ENCODE measurements at regions not wholly inside any gene's neighbourhood (a gene's known extent, or its start where the extent isn't known, plus 50 kb on each side); places are given as distances from the start of the nearest gene placed in this dataset.
"Not testable (repeated sequence)": the region's sequence is repeated elsewhere in the genome, so short reads cannot be mapped to it uniquely, and the experiment has no call there.

- H3K4me3 ChIP-seq; DNase-seq (ENCODE audit: low spot score); H3K27ac Mint-ChIP-seq; H3K4me2 ChIP-seq; H3K27ac ChIP-seq (ENCODE audit: low read depth); H3K4me3 Mint-ChIP-seq; H3F3A ChIP-seq (replicated peaks; ENCODE audit: low read depth); H2AFZ ChIP-seq; H3K27me3 ChIP-seq (ENCODE audit: insufficient read depth); H3K36me3 ChIP-seq (ENCODE audit: insufficient read depth); H3K9me3 Mint-ChIP-seq; H3K4me1 ChIP-seq (ENCODE audit: insufficient read depth); H3K27me3 Mint-ChIP-seq (ENCODE audit: insufficient read depth, low read depth, poor library complexity); H3K36me3 Mint-ChIP-seq (ENCODE audit: low read depth); H3K79me2 ChIP-seq (replicated peaks; ENCODE audit: insufficient read depth); H3K9me2 ChIP-seq (ENCODE audit: insufficient read depth); ATAC-seq; H4K20me1 ChIP-seq (replicated peaks; ENCODE audit: insufficient read depth): not testable (repeated sequence)
- peaks cover 31% of the 10 kb centered on the region for H3K4me1 Mint-ChIP-seq
Measured at GRCh38 chr2:63739180-63739579, 102.5 kb upstream of the UGP2 start.

DNA sequence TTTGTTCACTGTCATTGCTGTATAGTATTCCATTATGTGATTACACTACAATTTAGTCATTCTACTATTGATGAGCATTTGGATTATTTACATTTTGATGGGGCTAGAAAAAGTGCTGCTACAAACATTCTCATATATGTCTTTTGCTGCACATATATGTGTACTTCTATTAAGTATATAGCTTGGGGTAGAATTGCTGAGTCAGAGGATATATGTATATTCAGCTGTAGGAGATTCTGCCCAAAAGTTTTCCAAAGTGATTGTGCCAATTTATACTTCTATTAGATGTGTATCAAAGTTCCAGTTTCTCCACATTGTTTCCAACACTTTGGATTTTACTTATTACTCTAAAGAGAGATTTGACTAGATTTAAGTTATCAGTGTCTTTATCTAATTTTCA is 101.7 kb upstream of the UGP2 start:
- Mint-ChIP-seq H3K27ac (no peak overlapping the region), H3K36me3 (ENCODE audit: low read depth) (no peaks in the 10 kb centered on the region), H3K9me3 (no peaks in the 10 kb centered on the region), H3K4me3 (no peak overlapping the region), H3K4me1 (peaks cover 32% of the 10 kb centered on the region), H3K27me3 (ENCODE audit: insufficient read depth, low read depth, poor library complexity) (peaks cover 3% of the 10 kb centered on the region)
- Histone ChIP-seq H2AFZ (no peak overlapping the region), H3K27me3 (ENCODE audit: insufficient read depth) (no peaks in the 10 kb centered on the region), H3K9me2 (ENCODE audit: insufficient read depth) (no peaks in the 10 kb centered on the region), H3K4me2 (no peak overlapping the region), H3K79me2 (replicated peaks; ENCODE audit: insufficient read depth) (no peaks in the 10 kb centered on the region), H3F3A (replicated peaks; ENCODE audit: low read depth) (no peaks in the 10 kb centered on the region), H4K20me1 (replicated peaks; ENCODE audit: insufficient read depth) (no peaks in the 10 kb centered on the region), H3K4me3 (no peak overlapping the region), H3K4me1 (ENCODE audit: insufficient read depth) (peaks cover 9% of the 10 kb centered on the region; the same call in 1 of the 2 replicates), H3K27ac (ENCODE audit: low read depth) (no peak overlapping the region), H3K36me3 (ENCODE audit: insufficient read depth) (no peaks in the 10 kb centered on the region)
- TF ChIP-seq JUNB (IDR thresholded peaks at IDR 0.05; ENCODE audit: unreplicated experiment) (no peak), ZNF331 (CRISPR knock-in tag; IDR thresholded peaks at IDR 0.05; ENCODE audit: low read depth) (no peak), NANOG (IDR thresholded peaks at IDR 0.05; ENCODE audit: borderline replicate concordance) (no peak), CREB1 (CRISPR knock-in tag; IDR thresholded peaks at IDR 0.05; ENCODE audit: low read depth) (no peak), STAT1 (IDR thresholded peaks at IDR 0.05; ENCODE audit: unreplicated experiment) (no peak), ZNF114 (CRISPR knock-in tag; IDR thresholded peaks at IDR 0.05) (no peak)
- TF ChIP-seq, protein P1, sequence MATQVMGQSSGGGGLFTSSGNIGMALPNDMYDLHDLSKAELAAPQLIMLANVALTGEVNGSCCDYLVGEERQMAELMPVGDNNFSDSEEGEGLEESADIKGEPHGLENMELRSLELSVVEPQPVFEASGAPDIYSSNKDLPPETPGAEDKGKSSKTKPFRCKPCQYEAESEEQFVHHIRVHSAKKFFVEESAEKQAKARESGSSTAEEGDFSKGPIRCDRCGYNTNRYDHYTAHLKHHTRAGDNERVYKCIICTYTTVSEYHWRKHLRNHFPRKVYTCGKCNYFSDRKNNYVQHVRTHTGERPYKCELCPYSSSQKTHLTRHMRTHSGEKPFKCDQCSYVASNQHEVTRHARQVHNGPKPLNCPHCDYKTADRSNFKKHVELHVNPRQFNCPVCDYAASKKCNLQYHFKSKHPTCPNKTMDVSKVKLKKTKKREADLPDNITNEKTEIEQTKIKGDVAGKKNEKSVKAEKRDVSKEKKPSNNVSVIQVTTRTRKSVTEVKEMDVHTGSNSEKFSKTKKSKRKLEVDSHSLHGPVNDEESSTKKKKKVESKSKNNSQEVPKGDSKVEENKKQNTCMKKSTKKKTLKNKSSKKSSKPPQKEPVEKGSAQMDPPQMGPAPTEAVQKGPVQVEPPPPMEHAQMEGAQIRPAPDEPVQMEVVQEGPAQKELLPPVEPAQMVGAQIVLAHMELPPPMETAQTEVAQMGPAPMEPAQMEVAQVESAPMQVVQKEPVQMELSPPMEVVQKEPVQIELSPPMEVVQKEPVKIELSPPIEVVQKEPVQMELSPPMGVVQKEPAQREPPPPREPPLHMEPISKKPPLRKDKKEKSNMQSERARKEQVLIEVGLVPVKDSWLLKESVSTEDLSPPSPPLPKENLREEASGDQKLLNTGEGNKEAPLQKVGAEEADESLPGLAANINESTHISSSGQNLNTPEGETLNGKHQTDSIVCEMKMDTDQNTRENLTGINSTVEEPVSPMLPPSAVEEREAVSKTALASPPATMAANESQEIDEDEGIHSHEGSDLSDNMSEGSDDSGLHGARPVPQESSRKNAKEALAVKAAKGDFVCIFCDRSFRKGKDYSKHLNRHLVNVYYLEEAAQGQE (IDR thresholded peaks at IDR 0.05; ENCODE audit: unreplicated experiment), result no peak
- no peak for DNase-seq (ENCODE audit: low spot score)
- ATAC-seq, result no peak

DNA sequence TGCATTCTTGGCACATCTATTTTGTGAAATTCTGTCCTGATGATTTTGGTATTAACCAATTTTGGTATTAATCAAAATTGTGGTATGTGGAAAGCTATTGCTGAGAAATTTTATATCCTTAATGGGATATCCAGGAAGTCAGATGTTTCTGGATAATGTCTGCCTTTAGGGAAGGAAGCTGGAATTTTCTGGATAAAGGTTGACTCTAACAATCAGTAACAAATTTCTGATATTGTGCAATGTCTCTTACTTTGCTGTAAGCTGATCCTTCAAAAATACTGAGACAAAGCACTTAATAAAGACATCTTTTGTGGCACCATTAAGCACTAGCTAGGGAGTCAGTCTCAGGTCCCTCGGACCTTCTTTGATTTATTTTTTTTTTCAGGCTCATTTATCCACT is 100.8 kb upstream of the UGP2 start:
- Mint-ChIP-seq H3K36me3 (ENCODE audit: low read depth) (no peaks in the 10 kb centered on the region), H3K27ac (no peak overlapping the region), H3K4me3 (no peak overlapping the region), H3K27me3 (ENCODE audit: insufficient read depth, low read depth, poor library complexity) (no peaks in the 10 kb centered on the region), H3K9me3 (no peaks in the 10 kb centered on the region), H3K4me1 (peaks cover 32% of the 10 kb centered on the region)
- Histone ChIP-seq H3K4me2 (no peak overlapping the region), H3F3A (replicated peaks; ENCODE audit: low read depth) (no peaks in the 10 kb centered on the region), H3K9me2 (ENCODE audit: insufficient read depth) (no peaks in the 10 kb centered on the region), H3K27me3 (ENCODE audit: insufficient read depth) (no peaks in the 10 kb centered on the region), H4K20me1 (replicated peaks; ENCODE audit: insufficient read depth) (no peaks in the 10 kb centered on the region), H3K27ac (ENCODE audit: low read depth) (no peak overlapping the region), H2AFZ (no peak overlapping the region), H3K36me3 (ENCODE audit: insufficient read depth) (no peaks in the 10 kb centered on the region), H3K4me1 (ENCODE audit: insufficient read depth) (peaks cover 8% of the 10 kb centered on the region; the same call in 1 of the 2 replicates), H3K4me3 (no peak overlapping the region), H3K79me2 (replicated peaks; ENCODE audit: insufficient read depth) (no peaks in the 10 kb centered on the region)
- no peak for ATAC-seq
- DNase-seq (ENCODE audit: low spot score), result no peak
- TF ChIP-seq ZNF114 (CRISPR knock-in tag; IDR thresholded peaks at IDR 0.05), result no peak
- TF ChIP-seq, protein P1 (IDR thresholded peaks at IDR 0.05; ENCODE audit: unreplicated experiment), result no peak

Data from GM23338 (cell line).